Esophagus (tissue), 2 donors: ENCODE measurements at regions not wholly inside any gene's neighbourhood (a gene's known extent, or its start where the extent isn't known, plus 50 kb on each side); places are given as distances from the start of the nearest gene placed in this dataset.
"Not testable (repeated sequence)": the region's sequence is repeated elsewhere in the genome, so short reads cannot be mapped to it uniquely, and the experiment has no call there.

Experiments
- H3K27ac ChIP-seq, 2 donors: one replicate each; pipeline ENCODE4 v1.5.1; 2013; ENCODE audit warnings: low read depth in 2 of 2, mild to moderate bottlenecking in 2 of 2, inconsistent platforms in 1 of 2, low read length in 1 of 2, moderate library complexity in 1 of 2
- H3K27me3 ChIP-seq, 2 donors: one replicate each; pipeline ENCODE4 v1.6.1; 2013; ENCODE audit warnings: low read length in 2 of 2, control low read depth in 1 of 2, mild to moderate bottlenecking in 1 of 2; ENCODE audit not compliant: insufficient read depth in 2 of 2, control insufficient read depth in 1 of 2
- H3K36me3 ChIP-seq, 2 donors: one replicate each; pipeline ENCODE4 v1.6.1; 2013; ENCODE audit warnings: low read length in 1 of 2; ENCODE audit not compliant: control insufficient read depth in 2 of 2, insufficient read depth in 2 of 2
- H3K4me1 ChIP-seq, 2 donors: one replicate each; pipeline ENCODE4 v1.6.1; 2013; ENCODE audit warnings: low read length in 1 of 2; ENCODE audit not compliant: control insufficient read depth in 2 of 2, insufficient read depth in 2 of 2
- H3K4me3 ChIP-seq, 2 donors: one replicate each; pipeline ENCODE4 v1.5.1; 2013; ENCODE audit warnings: low read length in 2 of 2, mild to moderate bottlenecking in 2 of 2, low read depth in 1 of 2, moderate library complexity in 1 of 2
- H3K9me3 ChIP-seq, 2 donors: one replicate each; pipeline ENCODE4 v1.6.1; 2013; ENCODE audit warnings: mild to moderate bottlenecking in 2 of 2, low read depth in 1 of 2, low read length in 1 of 2, moderate library complexity in 1 of 2; ENCODE audit not compliant: control insufficient read depth in 2 of 2, insufficient read depth in 1 of 2
- WGBS, 2 donors: extraction: QIAGEN DNeasy Blood & Tissue Kit; methylation state at CpG; one replicate each; pipeline ENCODE4 v1.1.7; 2013; 5-methylcytosine and 5-hydroxymethylcytosine counted together
- donor health status: healthy with polysubstance abuse.
- donor health status: Bipolar disorder and iron deficiency.

- Histone ChIP-seq H3K36me3 (no peaks in the 10 kb centered on the region), H3K4me1 (no peaks in the 10 kb centered on the region), H3K27me3 (no peaks in the 10 kb centered on the region), H3K9me3 (no peaks in the 10 kb centered on the region), H3K4me3 (no peak overlapping the region), H3K27ac (no peak overlapping the region)
- WGBS, 2 donors = 81 to 91% methylated on average over 3 of the region's 3 CpGs
Measured at GRCh38 chr4:146107587-146108240, 67.8 kb upstream of the LSM6 start.

DNA sequence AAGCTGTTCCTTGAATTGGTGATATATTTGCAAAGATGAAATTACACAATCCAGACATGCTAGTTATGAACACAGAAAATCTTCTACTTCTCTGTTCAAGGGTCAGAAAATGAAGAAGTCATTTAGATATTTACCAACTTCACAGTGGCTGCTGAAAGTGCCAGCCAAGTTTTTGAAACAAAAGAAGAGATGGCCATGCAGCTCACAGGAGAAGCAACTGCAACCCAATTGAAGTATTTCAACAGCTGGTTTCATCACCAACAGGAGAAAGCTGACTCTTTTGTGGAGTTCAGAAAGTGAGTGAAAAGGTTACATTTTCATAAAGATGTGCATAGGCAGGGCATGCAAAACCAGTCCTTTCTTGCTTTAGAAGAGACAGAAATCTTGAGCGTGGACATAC is 70.1 kb upstream of the LSM6 start:
- Histone ChIP-seq H3K4me1 (no peaks in the 10 kb centered on the region), H3K9me3 (no peaks in the 10 kb centered on the region), H3K27ac (no peak overlapping the region), H3K36me3 (no peaks in the 10 kb centered on the region), H3K27me3 (no peaks in the 10 kb centered on the region), H3K4me3 (no peak overlapping the region)
- WGBS, 2 donors = 63 to 67% methylated on average over 1 of the region's 1 CpG

DNA sequence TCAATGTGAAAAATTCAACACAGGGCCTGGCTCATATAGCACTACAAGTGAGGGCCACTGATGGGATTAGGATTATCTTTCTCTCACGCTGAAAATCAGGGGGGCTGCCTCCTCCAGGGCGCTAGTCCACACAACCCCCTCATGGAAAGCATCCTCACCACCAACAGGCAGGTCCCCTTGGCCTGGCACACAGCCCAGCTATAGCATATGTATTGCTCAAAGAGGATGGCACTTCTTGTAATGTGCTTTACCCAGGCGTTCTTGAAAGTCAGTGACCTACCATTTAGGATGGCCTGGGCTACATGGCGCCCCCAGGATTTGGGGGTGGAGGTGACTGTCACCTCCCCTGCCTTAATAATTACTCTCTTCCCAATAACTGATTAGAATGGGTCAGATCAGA is 71.0 kb upstream of the LSM6 start:
- no peaks in the 10 kb centered on the region for H3K36me3 ChIP-seq
- H3K4me3 ChIP-seq = no peak overlapping the region
- no peak overlapping the region for H3K27ac ChIP-seq
- 88 to 92% methylated on average over 4 of the region's 4 CpGs for WGBS, 2 donors
- no peaks in the 10 kb centered on the region for H3K4me1 ChIP-seq
- no peaks in the 10 kb centered on the region for H3K27me3 ChIP-seq
- H3K9me3 ChIP-seq = no peaks in the 10 kb centered on the region

- not testable (repeated sequence) for H3K4me1 ChIP-seq, H3K27me3 ChIP-seq, H3K4me3 ChIP-seq, H3K36me3 ChIP-seq, H3K27ac ChIP-seq, H3K9me3 ChIP-seq
- WGBS, 2 donors = 95% methylated on average over 9 of the region's 9 CpGs
Measured at GRCh38 chr4:146104052-146104451, 71.5 kb upstream of the LSM6 start.

GRCh38 chr4:146099585-146099984 is 75.9 kb upstream of the LSM6 start:
- Histone ChIP-seq H3K27ac (no peak overlapping the region), H3K4me3 (no peak overlapping the region), H3K4me1 (no peaks in the 10 kb centered on the region), H3K36me3 (no peaks in the 10 kb centered on the region), H3K9me3 (no peaks in the 10 kb centered on the region), H3K27me3 (no peaks in the 10 kb centered on the region)
- 73 to 76% methylated on average over 3 of the region's 3 CpGs for WGBS, 2 donors

DNA sequence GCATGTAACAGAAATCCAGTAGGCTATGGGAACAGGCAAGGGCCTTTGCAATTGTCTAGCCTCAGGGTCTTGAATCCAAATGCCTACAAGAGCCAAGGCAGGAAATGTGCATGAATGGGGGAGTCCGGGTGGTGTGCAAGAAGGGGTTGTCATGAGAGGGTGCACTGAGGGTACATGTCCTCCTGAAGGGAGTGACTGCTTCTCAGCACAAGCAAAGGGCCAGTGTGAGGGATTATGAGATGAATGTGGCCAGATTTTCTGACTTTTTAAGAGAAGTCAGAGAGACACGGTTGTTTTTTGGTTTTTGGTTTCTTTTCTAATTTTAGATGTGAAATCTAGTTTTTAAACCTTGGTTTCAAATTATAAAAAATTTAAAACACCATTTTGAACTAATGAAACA is 76.5 kb upstream of the LSM6 start:
- Histone ChIP-seq H3K27me3 (no peaks in the 10 kb centered on the region), H3K4me3 (no peak overlapping the region), H3K9me3 (no peaks in the 10 kb centered on the region), H3K27ac (no peak overlapping the region), H3K4me1 (no peaks in the 10 kb centered on the region), H3K36me3 (no peaks in the 10 kb centered on the region)
- 81 to 85% methylated on average over 2 of the region's 2 CpGs for WGBS, 2 donors

- H3K36me3 ChIP-seq = no peaks in the 10 kb centered on the region
- no peaks in the 10 kb centered on the region for H3K4me1 ChIP-seq
- H3K4me3 ChIP-seq = no peak overlapping the region
- no peak overlapping the region for H3K27ac ChIP-seq
- WGBS, 2 donors = 88 to 95% methylated on average over 1 of the region's 1 CpG
- H3K27me3 ChIP-seq = no peaks in the 10 kb centered on the region
- H3K9me3 ChIP-seq = no peaks in the 10 kb centered on the region
Measured at GRCh38 chr4:146098397-146098796, 77.1 kb upstream of the LSM6 start.

DNA sequence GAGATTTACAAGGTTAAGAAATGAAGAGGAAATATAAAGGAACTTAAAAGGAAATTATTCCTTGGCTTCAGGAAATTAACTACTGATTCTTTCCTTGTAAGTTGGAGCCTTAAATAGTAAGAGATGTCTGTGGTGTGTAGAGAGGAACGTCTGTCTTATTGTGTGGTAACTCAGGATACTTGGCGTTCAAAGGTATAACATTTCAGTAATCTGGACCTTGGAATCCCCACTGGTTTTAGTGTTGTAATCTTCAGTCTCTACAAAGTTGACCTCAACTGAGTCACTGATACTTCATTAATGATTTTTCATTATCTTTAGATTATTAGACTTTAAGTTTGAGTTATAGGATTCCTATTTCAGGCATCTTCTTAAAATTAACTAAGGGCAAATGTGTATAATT is 79.1 kb upstream of the LSM6 start:
- no peaks in the 10 kb centered on the region for H3K36me3 ChIP-seq
- H3K9me3 ChIP-seq = no peaks in the 10 kb centered on the region
- H3K27me3 ChIP-seq = no peaks in the 10 kb centered on the region
- WGBS, 2 donors = 65 to 77% methylated on average over 2 of the region's 2 CpGs
- H3K4me1 ChIP-seq = no peaks in the 10 kb centered on the region
- H3K27ac ChIP-seq = no peak overlapping the region
- H3K4me3 ChIP-seq = no peak overlapping the region

- WGBS, 2 donors = 84 to 91% methylated on average over 2 of the region's 2 CpGs
Measured at GRCh38 chr4:146095860-146096259, 79.7 kb upstream of the LSM6 start.

GRCh38 chr4:146095091-146095690 is 80.3 kb upstream of the LSM6 start:
- no peaks in the 10 kb centered on the region for H3K9me3 ChIP-seq
- no peak overlapping the region for H3K27ac ChIP-seq
- no peaks in the 10 kb centered on the region for H3K4me1 ChIP-seq
- H3K4me3 ChIP-seq = no peak overlapping the region
- 56 to 60% methylated on average over 4 of the region's 4 CpGs for WGBS, 2 donors
- no peaks in the 10 kb centered on the region for H3K27me3 ChIP-seq
- no peaks in the 10 kb centered on the region for H3K36me3 ChIP-seq

More at GRCh38 chr4:146095860-146096259, 79.7 kb upstream of the LSM6 start:
- no peaks in the 10 kb centered on the region for H3K27me3 ChIP-seq
- no peaks in the 10 kb centered on the region for H3K36me3 ChIP-seq
- H3K4me3 ChIP-seq = no peak overlapping the region
- H3K4me1 ChIP-seq = no peaks in the 10 kb centered on the region
- H3K9me3 ChIP-seq = no peaks in the 10 kb centered on the region
- no peak overlapping the region for H3K27ac ChIP-seq
